ENCODE measurements at regions not wholly inside any gene's neighbourhood (a gene's known extent, or its start where the extent isn't known, plus 50 kb on each side); places are given as distances from the start of the nearest gene placed in this dataset.

DNA sequence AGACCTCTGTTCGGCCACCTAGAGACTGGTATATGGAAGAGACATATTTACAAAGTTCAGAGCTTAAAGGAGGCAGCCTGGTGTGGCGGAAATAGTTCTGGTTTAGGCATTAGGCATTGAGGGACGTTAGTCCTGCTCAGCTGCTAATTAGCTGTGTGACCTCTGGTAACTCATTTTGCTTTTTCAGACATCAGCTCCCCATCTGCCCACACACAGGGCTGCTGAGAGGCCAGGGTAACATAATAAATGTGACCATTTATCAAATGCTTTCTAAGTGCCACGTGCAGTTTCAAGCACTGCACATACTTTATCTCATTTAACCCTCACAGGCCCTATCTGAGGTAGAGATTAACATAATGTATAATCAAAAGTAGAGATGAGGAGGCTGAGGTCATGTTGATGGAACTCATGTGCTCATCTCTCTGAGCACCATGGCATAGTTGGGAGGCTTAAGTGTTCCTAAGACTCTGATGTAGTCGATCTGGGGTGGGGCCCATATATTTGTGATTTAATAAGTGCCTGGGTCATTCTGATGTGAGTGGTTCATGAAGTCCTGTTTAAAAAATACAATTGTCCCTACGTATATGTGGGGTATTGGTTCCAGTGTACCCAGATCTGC, 267.2 kb upstream of the PLXNA2 start:
- TF ChIP-seq SP1 (IDR thresholded peaks at IDR 0.05) = no peak
- TF ChIP-seq HDGF (IDR thresholded peaks at IDR 0.05; ENCODE audit: borderline replicate concordance) = no peak
- no peak for TF ChIP-seq ELF4 (IDR thresholded peaks at IDR 0.05)
- no peak for TF ChIP-seq SUZ12 (IDR thresholded peaks at IDR 0.05)
- no peak for TF ChIP-seq FOXM1 (IDR thresholded peaks at IDR 0.05; ENCODE audit: borderline replicate concordance)
- no peak for TF ChIP-seq NFRKB (IDR thresholded peaks at IDR 0.05)
- no peak for TF ChIP-seq BHLHE40 (IDR thresholded peaks at IDR 0.05; ENCODE audit: borderline replicate concordance)
- no peak for TF ChIP-seq LEF1 (IDR thresholded peaks at IDR 0.05; ENCODE audit: borderline replicate concordance)
- TF ChIP-seq CTBP1 (IDR thresholded peaks at IDR 0.05; ENCODE audit: borderline replicate concordance) = no peak
- TF ChIP-seq L3MBTL2 (conservative IDR thresholded peaks at IDR 0.05) = no peak
- no peak for TF ChIP-seq ARNT (IDR thresholded peaks at IDR 0.05)
